Fibroblast of mammary gland (primary cell): ENCODE measurements at regions not wholly inside any gene's neighbourhood (a gene's known extent, or its start where the extent isn't known, plus 50 kb on each side); places are given as distances from the start of the nearest gene placed in this dataset.

Experiments
- DNase-seq: peaks from one replicate; pipeline ENCODE4 v3.0.0-alpha.2; 2010; ENCODE audit warnings: low read depth
- H3K4me3 ChIP-seq: 2 replicates; pipeline ENCODE4 v1.5.1; 2011; ENCODE audit warnings: low read depth, mild to moderate bottlenecking, low read length, moderate library complexity; ENCODE audit not compliant: control insufficient read depth
- TF ChIP-seq, protein P1 (sequence below): conservative IDR thresholded peaks from 2 replicates; pipeline ENCODE4 v1.5.1; 2011; ENCODE audit warnings: low read depth, low read length, inconsistent platforms; ENCODE audit not compliant: control insufficient read depth, insufficient read depth

DNA sequence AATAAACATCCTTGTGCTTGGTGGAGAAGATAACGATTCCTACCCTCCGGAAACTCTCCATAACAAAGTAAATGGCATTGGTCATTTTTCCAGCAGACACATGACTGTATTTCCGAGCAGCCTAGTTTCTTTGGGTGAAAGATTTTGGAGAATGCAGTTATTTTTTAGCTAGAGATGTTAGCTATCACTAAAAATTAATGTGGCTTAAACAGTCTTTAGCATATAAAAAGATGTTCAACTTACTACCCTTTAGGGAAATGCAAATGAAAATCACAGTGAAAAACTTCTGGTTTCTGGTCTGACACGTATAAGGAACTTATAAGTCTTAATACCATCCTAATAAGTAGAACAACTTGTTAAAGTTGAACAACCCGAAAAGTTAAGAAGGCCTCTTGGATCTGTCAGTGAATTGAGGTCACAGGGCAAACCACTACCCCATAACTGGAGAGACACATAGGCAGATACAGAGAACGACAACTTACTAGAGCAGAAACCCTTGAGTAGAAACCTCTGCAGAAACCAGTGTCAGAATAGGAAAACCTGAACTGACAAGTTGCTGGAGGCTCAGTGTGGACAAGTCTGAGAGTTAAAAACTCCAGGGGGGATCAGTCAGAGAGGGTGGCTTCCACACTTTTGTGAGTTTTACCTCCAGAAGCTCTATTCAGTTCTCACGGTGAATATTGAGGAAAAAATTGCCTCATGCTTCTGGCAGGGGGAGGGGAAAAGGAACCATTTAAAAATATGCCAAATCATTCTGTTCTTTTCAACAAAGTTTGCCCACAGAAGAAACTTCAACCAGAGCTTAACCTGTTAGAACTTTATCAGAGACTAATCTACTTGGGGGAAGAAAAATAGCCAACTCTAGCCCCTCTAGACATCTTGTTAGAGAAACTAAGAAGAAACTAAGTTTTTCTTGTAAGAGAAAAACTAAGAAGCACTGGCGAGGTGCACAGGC, 325.2 kb upstream of the RPS23 start:
- TF ChIP-seq, protein P1, sequence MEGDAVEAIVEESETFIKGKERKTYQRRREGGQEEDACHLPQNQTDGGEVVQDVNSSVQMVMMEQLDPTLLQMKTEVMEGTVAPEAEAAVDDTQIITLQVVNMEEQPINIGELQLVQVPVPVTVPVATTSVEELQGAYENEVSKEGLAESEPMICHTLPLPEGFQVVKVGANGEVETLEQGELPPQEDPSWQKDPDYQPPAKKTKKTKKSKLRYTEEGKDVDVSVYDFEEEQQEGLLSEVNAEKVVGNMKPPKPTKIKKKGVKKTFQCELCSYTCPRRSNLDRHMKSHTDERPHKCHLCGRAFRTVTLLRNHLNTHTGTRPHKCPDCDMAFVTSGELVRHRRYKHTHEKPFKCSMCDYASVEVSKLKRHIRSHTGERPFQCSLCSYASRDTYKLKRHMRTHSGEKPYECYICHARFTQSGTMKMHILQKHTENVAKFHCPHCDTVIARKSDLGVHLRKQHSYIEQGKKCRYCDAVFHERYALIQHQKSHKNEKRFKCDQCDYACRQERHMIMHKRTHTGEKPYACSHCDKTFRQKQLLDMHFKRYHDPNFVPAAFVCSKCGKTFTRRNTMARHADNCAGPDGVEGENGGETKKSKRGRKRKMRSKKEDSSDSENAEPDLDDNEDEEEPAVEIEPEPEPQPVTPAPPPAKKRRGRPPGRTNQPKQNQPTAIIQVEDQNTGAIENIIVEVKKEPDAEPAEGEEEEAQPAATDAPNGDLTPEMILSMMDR: no peak

DNA sequence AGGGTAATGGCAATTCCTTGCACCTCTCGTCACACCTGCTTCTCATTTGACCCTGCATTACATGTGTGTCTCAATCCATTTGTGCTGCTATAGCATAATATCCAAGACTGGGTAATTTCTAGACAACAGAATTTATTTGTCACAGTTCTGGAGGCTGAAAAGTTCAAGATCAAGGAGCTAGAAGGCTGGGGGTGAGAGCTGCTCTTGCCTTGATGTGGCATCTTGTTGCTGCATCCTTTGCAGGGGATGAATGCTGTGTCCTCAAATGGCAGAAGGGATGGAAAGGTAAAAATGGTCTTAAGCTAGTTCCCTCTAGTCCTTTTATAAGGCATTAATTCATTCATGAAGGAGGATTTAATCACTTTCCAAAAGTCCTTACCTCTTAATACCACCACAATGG, 323.7 kb upstream of the RPS23 start:
- no peak overlapping the region for H3K4me3 ChIP-seq
- DNase-seq: no peak
- TF ChIP-seq, protein P1: no peak

More for the DNA sequence above, 325.2 kb upstream of the RPS23 start:
- no peak for DNase-seq
- no peak overlapping the region for H3K4me3 ChIP-seq

DNA sequence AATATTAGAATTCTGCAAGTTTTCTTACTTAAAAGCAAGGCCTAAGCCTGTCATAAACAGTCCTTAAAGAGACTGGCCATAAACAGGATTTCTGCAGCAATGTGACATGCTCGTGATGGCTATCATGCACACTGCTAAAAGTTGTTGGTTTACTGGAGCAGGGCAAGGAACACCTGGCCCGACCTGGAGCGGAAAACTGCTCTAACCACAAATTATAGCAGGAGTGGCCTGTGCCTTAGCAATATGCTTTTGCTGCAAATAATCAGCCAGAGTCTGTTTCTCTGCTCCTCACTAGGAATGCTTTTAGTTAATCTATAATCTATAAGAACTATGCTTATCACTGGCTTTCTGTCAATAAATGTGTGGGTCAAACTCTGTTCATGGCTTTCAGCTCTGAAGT, 322.9 kb upstream of the RPS23 start:
- TF ChIP-seq, protein P1: no peak
- no peak overlapping the region for H3K4me3 ChIP-seq
- no peak for DNase-seq

- TF ChIP-seq, protein P1: no peak
- no peak overlapping the region for H3K4me3 ChIP-seq
- no peak for DNase-seq
Observed at GRCh38 chr5:82599692-82600091, 321.5 kb upstream of the RPS23 start.

DNA sequence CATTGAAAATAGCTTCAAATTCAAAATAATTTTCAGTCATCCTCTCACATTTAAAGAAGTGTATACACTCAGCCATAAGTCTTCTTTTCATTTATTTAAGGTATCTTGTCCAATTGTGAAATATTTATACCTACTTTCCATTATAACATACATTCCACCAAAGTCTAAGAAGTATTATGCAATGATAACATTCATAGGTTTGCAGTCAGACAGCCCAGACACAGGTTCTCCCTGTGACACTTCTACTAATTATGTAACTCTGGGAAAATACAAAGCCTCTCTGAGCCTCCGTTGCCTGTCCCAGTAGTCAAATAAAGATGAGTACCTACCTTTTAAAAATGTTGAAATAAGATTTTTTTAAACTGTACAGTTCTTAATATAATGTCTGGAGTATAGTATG, 320.9 kb upstream of the RPS23 start:
- H3K4me3 ChIP-seq: no peak overlapping the region
- DNase-seq: no peak
- TF ChIP-seq, protein P1: no peak

GRCh38 chr5:82597437-82597836, 319.3 kb upstream of the RPS23 start:
- DNase-seq: no peak
- TF ChIP-seq, protein P1: peak; percentile 28
- H3K4me3 ChIP-seq: no peak overlapping the region

DNA sequence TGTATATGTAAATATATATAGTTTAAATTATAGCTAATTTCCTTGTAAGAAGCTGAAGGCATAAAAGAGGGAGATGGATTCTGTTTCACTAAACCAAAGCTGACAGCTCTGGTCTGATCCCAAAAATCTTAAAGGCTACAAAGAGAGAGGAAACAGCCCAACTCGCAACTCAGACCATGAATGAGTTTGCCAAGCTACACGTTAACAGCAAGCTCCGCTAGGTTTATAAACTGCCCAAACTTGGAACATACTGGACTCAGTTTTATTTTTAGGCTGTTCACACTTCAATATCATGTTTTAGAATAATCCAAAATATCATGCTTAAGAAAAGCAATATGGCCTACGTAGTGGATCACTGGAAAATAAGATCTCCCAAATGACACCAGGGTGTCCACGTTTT, 318.3 kb upstream of the RPS23 start:
- TF ChIP-seq, protein P1: no peak
- no peak for DNase-seq
- no peak overlapping the region for H3K4me3 ChIP-seq
